ENCODE measurements at regions not wholly inside any gene's neighbourhood (a gene's known extent, or its start where the extent isn't known, plus 50 kb on each side); places are given as distances from the start of the nearest gene placed in this dataset.

DNA sequence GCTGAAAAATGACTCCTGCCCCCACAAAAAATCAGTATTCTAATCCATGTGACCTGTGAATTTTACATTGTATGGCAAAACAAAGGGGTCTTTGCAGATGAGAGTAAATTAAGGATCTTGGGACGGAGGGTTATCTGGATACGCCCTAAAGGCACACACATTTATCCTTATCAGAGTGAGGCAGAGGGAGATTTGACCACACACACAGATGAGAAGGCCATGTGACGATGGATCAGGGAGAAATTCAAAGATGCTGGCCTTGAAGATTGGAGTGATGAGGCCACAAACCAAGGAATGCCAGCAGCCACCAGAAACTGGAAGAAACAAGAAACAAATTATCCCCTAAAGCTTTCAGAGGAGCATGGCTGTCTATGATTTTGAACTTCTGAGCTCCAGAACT lies 288.5 kb downstream of the XXYLT1 start:
- TF ChIP-seq POLR2AphosphoS5 (IDR thresholded peaks at IDR 0.05; ENCODE audit: borderline replicate concordance, low read depth, low read length): no peak
- no peak for TF ChIP-seq EZH2 (IDR thresholded peaks at IDR 0.05)
- TF ChIP-seq FOXP2 (optimal IDR thresholded peaks at IDR 0.05; ENCODE audit: control extremely low read depth, extremely low read length, insufficient read depth): no peak

All from SK-N-MC (cell line).